ENCODE measurements at regions not wholly inside any gene's neighbourhood (a gene's known extent, or its start where the extent isn't known, plus 50 kb on each side); places are given as distances from the start of the nearest gene placed in this dataset.

DNA sequence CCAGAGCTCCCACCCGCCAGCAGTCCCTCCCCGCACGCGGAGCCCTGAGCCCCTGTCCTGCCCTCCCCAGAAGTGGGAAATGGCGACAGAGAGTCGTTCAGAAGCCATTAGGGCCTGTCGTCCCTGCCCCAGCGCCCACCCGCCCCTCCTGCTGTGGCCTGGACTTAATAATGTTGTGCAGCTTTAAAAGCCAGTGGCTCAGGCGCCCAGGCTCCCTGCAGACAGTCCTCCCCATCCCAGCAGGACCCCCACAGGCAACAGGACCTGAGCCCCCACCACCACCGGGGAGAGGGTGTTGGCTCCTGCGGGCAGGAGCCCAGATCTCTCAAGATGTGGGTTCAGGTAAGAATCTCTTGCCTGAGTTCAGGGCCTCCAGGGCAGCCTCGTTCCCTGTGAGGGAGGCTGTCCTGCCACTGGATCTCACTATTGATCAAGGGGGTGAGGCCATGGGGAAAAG is 125.3 kb upstream of the RUNX3 start:
- DNase-seq = no peak

GRCh38 chr1:25054526-25055323 is 124.6 kb upstream of the RUNX3 start:
- no peak for DNase-seq

DNA sequence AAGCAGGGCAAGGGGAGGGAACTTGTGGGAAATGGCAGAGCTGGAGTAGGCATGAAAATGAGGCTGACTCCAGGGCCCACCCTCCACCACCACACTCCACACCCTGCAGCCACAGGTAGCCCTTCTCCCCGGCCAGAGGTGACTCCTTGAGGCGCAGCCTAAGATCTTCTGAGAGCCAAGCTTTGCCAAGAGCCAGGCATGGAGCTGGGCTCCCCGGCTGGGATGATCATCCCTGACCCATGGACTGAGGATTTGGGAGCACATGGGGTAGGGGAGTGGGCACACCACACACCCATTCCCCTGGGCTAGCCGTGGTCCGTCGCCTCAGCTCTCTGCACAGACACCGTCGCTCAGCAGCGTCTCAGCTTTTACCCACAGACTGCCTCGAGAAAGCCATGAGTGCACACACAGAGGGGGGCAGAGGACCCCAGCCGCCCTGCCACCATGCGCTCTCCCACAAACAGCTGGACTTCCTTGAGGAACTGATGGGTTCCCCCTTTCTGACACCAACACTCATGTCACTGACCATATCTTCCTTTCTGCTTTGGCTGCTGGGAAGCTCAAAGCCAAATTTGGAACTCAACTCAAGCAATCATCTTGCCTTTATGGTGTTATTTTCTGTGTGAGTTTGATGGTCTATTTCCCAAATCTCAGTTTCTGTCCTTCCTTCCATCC is 123.6 kb upstream of the RUNX3 start:
- no peak for DNase-seq

GRCh38 chr1:25051906-25052305 is 121.8 kb upstream of the RUNX3 start:
- DNase-seq = no peak

DNA sequence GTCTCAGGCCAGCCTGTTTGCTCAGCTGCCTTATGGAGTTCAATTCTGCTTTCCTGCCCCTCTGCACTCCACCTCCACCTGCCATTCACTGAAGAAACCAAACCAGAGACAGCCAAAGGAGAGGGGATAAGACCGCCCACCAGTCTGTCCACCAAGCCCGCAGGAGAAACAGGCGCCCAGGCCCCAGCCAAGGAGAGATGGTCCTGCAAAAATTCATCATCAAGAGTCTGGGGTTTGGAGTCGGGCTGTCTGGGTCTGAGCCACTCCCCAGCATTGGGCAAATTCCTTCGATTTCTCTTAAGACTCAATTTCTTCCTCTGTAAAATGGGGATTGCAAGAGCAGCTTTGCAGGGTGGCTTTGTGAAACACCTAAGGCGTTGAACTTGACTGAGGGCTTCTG is 121.4 kb upstream of the RUNX3 start:
- no peak for DNase-seq

DNA sequence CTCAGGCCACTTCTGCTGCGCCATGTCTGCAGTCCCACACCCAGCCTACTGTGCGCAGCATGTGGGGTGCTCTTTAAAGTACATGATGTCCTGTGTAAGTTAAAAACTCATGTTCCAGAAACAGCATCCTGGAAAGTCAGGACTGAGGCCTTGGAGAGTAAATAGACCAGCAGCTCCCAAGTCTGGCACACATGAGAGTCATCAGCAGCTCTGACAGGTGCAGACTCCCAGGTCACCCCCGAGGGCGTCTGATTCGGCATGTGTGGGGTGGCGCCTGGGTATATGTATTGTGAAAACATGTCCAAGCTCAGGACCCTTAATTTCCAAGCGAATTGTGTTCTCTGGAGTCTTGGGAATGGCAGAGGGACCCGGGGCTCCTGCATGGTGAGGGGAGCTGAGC is 120.1 kb upstream of the RUNX3 start:
- DNase-seq = no peak

- DNase-seq = no peak
Observed at GRCh38 chr1:25049190-25049589, 119.1 kb upstream of the RUNX3 start.

GRCh38 chr1:25048728-25049127 is 118.7 kb upstream of the RUNX3 start:
- no peak for DNase-seq

- DNase-seq = no peak
Observed at GRCh38 chr1:25047506-25048240, 117.6 kb upstream of the RUNX3 start.

GRCh38 chr1:25046194-25046532 is 116.1 kb upstream of the RUNX3 start:
- no peak for DNase-seq

DNA sequence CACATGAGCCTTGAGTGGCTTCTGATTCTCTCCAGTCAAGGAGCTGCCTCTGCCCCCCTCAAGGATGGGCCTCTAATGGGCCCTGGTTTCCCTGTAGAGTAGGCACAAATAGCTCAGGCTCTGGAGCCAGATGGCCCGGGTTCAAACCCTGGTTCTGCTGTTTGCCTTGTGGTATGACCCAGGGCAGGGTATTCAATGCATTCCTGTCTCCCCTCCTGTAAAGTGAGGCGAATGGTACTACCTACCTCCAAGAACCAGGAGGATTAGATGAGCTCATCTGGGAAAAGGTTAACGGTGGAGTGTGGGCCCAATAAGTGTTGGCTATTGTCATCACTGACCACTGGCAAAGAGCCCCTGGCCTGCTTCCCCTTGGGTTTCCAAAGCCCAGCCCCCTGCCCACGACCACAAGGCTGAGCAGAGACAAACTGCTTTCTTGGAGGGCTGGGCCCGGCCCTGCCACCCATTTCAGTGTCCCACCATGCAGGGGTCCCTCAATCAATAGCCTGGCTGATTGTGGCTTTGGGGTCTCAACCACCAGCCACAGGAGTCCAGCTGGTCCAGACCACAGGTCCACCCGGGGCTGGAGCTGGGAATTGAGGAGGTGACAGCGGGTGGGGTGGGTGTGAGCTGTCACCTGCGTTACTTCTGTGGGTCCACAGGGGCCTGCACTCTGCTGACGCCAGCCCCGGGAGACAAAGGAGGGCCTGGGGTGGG is 115.6 kb upstream of the RUNX3 start:
- no peak for DNase-seq

DNA sequence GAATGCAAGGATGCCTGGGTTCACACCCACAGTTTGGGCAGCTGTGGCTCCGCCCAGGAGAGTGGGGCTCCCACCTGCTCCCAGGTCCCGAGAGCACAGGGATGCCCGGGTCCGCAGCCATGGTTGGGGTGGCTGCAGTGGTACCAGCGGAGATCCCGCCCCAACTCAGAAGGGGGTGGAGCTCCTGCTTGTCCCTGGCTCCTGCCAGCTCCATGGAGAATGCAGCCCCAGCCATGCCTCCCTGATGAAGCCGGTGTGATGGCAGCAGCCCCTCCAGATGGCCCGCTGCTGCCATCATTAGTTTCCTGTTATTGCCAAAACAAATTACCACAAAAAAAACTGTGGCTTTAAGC is 113.1 kb upstream of the RUNX3 start:
- no peak for DNase-seq

- no peak for DNase-seq
Observed at GRCh38 chr1:25042331-25043227, 112.5 kb upstream of the RUNX3 start.

- DNase-seq = no peak
Observed at GRCh38 chr1:25041916-25042315, 111.8 kb upstream of the RUNX3 start.

DNA sequence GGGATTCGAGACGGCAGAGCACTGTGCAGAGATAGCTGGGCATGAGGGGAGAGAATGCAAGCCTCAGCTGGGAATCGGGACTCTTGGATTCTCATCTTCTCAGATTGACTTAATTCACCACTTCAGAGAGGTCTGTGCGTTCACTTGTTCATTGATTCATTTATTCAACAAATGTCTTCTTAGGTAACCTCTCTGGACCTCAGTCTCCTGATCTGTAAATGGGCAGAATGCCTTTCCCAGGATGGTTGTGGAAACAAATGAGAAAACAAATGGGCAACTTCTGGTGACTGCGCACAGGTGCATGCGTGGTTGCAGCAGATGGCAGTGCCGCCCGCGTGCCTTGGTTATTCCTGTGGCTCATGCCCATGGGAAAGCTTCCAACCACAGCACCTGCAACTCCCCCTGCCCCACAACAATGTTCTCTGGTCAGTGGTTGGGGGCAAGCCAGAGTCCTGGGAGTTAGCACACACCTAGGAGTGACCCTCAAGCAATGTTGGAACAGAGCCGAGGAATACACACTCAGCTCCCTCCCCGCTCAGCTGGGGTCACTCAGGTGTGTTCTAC is 110.1 kb upstream of the RUNX3 start:
- DNase-seq = no peak

GRCh38 chr1:25039229-25039628 is 109.2 kb upstream of the RUNX3 start:
- no peak for DNase-seq

DNA sequence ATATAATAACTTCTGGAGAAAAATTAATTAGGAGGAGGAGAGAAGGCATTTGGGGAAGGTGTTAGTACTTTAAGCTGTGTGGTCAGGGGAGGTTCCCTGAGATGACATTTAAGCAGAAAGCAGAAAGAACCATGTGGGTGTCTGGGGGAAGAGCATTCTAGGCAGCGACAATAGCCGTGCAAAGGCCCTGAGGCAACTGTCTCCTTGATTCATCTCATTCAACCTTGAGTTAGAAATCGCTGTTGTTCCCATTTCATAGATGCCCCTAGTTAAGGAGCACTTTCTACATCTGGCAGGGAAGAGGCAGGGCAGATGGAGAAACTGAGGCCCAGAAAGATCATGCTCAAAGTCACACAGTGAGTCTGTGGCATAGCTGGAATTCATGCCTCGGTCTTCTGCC is 108.6 kb upstream of the RUNX3 start:
- DNase-seq = no peak

DNA sequence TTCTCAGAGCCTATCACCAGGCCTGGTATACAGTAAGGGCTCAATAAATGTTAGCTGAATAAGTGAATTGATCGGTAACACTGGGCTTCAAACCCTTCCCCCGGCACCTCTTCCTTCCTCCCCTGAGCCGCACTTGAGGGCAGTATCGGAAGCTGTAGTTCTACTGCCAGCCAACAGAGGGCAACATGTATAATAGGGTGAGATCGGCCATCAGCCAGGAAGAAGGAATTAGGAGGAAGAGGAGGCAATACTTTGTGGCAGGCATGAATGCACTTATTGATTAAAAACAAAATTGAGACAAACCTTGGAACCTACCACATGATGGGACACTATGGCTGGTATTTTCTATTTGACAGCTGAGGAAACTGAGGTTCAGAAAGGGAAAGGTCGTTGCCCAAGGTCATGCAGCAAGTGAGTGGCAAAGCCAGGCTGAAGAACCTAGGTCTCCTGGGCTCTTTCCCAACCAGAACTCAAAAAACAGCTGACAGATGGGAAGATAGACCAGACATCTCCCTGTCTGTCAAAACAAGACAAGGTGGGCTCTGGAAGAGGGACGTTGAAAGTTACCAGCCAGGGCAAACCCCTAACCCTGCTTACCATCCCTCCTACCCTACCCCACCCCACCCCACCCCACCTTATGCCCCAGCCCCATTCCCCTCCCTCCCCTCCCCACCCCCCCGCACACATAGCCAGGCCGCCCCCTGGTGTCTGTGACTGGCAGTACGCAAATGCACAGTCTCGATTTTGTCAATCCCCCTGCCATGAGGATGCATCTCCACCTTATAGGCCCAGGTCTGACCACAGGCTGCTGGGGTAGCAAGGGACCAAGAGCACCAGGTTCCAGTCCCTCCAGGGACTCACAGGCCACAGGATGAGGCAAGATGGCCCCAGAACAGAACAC is 107.3 kb upstream of the RUNX3 start:
- DNase-seq = peak; percentile 73

- no peak for DNase-seq
Observed at GRCh38 chr1:25036117-25036546, 106.1 kb upstream of the RUNX3 start.

- no peak for DNase-seq
Observed at GRCh38 chr1:25035523-25036116, 105.5 kb upstream of the RUNX3 start.
